Sigmoid colon (tissue), 3 donors: ENCODE measurements at regions not wholly inside any gene's neighbourhood (a gene's known extent, or its start where the extent isn't known, plus 50 kb on each side); places are given as distances from the start of the nearest gene placed in this dataset.

Experiments
- POLR2A ChIP-seq, 2 donors: fragments of 450-650 bp; IDR thresholded peaks; one replicate each; pipeline ENCODE4 v1.6.1; 2016; ENCODE audit warnings: antibody characterized with exemption in 2 of 2, mild to moderate bottlenecking in 2 of 2, moderate library complexity in 2 of 2
- TF ChIP-seq, protein P1 (sequence below), 4 experiments: fragments of 450-650 bp in 3 of 4; fragments of 200-600 bp in 1 of 4; IDR thresholded peaks; one replicate each; pipeline ENCODE4 v1.5.1; 2016 to 2019; ENCODE audit warnings: antibody characterized with exemption in 4 of 4, mild to moderate bottlenecking in 3 of 4, moderate library complexity in 2 of 4

DNA sequence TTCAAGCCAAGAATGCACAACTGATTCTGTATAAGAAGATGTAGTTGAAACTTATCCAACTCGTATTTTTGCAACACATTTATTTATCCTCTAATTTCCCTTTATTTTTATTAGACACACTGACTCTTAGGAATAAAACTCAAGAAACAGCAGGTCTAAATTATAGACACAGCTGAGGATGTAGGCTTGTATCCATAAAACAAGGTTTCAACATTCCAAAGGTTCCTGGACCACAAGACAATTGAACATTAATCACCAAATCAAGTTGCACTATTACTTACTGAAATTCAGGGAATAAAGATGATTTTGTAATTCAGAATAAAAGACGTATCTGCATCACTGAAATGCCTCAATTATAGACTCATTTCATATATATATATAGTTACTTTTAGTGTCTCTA lies 683.5 kb upstream of the GRIA3 start:
- TF ChIP-seq, protein P1, sequence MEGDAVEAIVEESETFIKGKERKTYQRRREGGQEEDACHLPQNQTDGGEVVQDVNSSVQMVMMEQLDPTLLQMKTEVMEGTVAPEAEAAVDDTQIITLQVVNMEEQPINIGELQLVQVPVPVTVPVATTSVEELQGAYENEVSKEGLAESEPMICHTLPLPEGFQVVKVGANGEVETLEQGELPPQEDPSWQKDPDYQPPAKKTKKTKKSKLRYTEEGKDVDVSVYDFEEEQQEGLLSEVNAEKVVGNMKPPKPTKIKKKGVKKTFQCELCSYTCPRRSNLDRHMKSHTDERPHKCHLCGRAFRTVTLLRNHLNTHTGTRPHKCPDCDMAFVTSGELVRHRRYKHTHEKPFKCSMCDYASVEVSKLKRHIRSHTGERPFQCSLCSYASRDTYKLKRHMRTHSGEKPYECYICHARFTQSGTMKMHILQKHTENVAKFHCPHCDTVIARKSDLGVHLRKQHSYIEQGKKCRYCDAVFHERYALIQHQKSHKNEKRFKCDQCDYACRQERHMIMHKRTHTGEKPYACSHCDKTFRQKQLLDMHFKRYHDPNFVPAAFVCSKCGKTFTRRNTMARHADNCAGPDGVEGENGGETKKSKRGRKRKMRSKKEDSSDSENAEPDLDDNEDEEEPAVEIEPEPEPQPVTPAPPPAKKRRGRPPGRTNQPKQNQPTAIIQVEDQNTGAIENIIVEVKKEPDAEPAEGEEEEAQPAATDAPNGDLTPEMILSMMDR (IDR thresholded peaks at IDR 0.05) = no peak
- no peak for TF ChIP-seq POLR2A (IDR thresholded peaks at IDR 0.05)
